Activated T-cell treated with anti-CD3 and anti-CD28 coated beads for 24 hours (primary cell): ENCODE measurements at regions not wholly inside any gene's neighbourhood (a gene's known extent, or its start where the extent isn't known, plus 50 kb on each side); places are given as distances from the start of the nearest gene placed in this dataset.

Experiments
- DNase-seq: peaks from one replicate; pipeline ENCODE4 v3.0.0-alpha.2; 2020; ENCODE audit warnings: low read depth

GRCh38 chr2:122236152-122236874, 480.9 kb downstream of the TSN start:
- no peak for DNase-seq

GRCh38 chr2:122236925-122237324, 481.5 kb downstream of the TSN start:
- DNase-seq, result no peak

GRCh38 chr2:122237450-122237849, 482.0 kb downstream of the TSN start:
- DNase-seq, result no peak

GRCh38 chr2:122238006-122238559, 482.6 kb downstream of the TSN start:
- DNase-seq, result no peak

- DNase-seq, result no peak
Measured at GRCh38 chr2:122239440-122239839, 484.0 kb downstream of the TSN start.

GRCh38 chr2:122244598-122245229, 489.3 kb downstream of the TSN start:
- no peak for DNase-seq

- no peak for DNase-seq
Measured at GRCh38 chr2:122249673-122250072, 494.2 kb downstream of the TSN start.

GRCh38 chr2:122251158-122251557, 495.7 kb downstream of the TSN start:
- no peak for DNase-seq

GRCh38 chr2:122251566-122251965, 496.1 kb downstream of the TSN start:
- DNase-seq, result no peak

GRCh38 chr2:122255924-122256323, 500.5 kb downstream of the TSN start:
- no peak for DNase-seq

GRCh38 chr2:122261911-122262310, 506.5 kb downstream of the TSN start:
- no peak for DNase-seq

- DNase-seq, result no peak
Measured at GRCh38 chr2:122263746-122264145, 508.3 kb downstream of the TSN start.

GRCh38 chr2:122266636-122267035, 511.2 kb downstream of the TSN start:
- no peak for DNase-seq

- DNase-seq, result no peak
Measured at GRCh38 chr2:122267947-122268346, 512.5 kb downstream of the TSN start.

- DNase-seq, result no peak
Measured at GRCh38 chr2:122273785-122274419, 518.5 kb downstream of the TSN start.

GRCh38 chr2:122277956-122278355, 522.5 kb downstream of the TSN start:
- DNase-seq, result no peak

- no peak for DNase-seq
Measured at GRCh38 chr2:122300758-122301157, 545.3 kb downstream of the TSN start.

GRCh38 chr2:122307763-122308162, 552.3 kb downstream of the TSN start:
- DNase-seq, result no peak

- DNase-seq, result no peak
Measured at GRCh38 chr2:122315306-122315705, 559.9 kb downstream of the TSN start.

- DNase-seq, result no peak
Measured at GRCh38 chr2:122319539-122320132, 564.2 kb downstream of the TSN start.

GRCh38 chr2:122322815-122323214, 567.4 kb downstream of the TSN start:
- no peak for DNase-seq

- DNase-seq, result no peak
Measured at GRCh38 chr2:122323927-122324326, 568.5 kb downstream of the TSN start.

- no peak for DNase-seq
Measured at GRCh38 chr2:122326471-122326870, 571.0 kb downstream of the TSN start.
